ENCODE measurements at regions not wholly inside any gene's neighbourhood (a gene's known extent, or its start where the extent isn't known, plus 50 kb on each side); places are given as distances from the start of the nearest gene placed in this dataset.

- no peak overlapping the region for H3K4me3 ChIP-seq (ENCODE audit: low read depth, low read length)
- no peak for DNase-seq (ENCODE audit: low read depth)
- TF ChIP-seq, protein P1, sequence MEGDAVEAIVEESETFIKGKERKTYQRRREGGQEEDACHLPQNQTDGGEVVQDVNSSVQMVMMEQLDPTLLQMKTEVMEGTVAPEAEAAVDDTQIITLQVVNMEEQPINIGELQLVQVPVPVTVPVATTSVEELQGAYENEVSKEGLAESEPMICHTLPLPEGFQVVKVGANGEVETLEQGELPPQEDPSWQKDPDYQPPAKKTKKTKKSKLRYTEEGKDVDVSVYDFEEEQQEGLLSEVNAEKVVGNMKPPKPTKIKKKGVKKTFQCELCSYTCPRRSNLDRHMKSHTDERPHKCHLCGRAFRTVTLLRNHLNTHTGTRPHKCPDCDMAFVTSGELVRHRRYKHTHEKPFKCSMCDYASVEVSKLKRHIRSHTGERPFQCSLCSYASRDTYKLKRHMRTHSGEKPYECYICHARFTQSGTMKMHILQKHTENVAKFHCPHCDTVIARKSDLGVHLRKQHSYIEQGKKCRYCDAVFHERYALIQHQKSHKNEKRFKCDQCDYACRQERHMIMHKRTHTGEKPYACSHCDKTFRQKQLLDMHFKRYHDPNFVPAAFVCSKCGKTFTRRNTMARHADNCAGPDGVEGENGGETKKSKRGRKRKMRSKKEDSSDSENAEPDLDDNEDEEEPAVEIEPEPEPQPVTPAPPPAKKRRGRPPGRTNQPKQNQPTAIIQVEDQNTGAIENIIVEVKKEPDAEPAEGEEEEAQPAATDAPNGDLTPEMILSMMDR (IDR thresholded peaks at IDR 0.05; ENCODE audit: control insufficient read depth, extremely low read depth, insufficient read depth) = no peak
Measured at GRCh38 chr3:82141592-82141991, 380.1 kb upstream of the GBE1 start.

- no peak for DNase-seq (ENCODE audit: low read depth)
- TF ChIP-seq, protein P1 (IDR thresholded peaks at IDR 0.05; ENCODE audit: control insufficient read depth, extremely low read depth, insufficient read depth) = no peak
- no peak overlapping the region for H3K4me3 ChIP-seq (ENCODE audit: low read depth, low read length)
Measured at GRCh38 chr3:82137861-82138260, 376.4 kb upstream of the GBE1 start.

DNA sequence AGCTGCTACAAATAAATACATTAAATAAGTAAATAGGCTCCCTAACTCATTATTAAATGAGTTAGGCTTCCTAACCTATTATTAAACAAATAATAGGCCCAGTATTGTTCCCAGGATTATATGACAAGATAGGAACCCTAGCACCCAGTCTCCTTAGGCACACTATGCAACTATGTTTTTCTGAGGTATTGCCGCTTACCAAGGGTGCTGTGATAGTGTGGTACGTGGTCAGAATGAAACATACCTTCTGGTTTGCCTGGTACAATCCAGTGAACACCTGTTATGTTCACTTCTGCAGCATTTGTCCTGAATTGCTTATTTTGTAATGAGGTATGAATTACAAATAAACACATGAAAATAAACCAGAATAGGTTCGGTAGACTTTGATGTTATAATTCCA lies 375.6 kb upstream of the GBE1 start:
- H3K4me3 ChIP-seq (ENCODE audit: low read depth, low read length) = no peak overlapping the region
- TF ChIP-seq, protein P1 (IDR thresholded peaks at IDR 0.05; ENCODE audit: control insufficient read depth, extremely low read depth, insufficient read depth) = no peak
- no peak for DNase-seq (ENCODE audit: low read depth)

GRCh38 chr3:82133070-82133606 lies 371.7 kb upstream of the GBE1 start:
- peak; percentile 45 for DNase-seq (ENCODE audit: low read depth)
- TF ChIP-seq, protein P1 (IDR thresholded peaks at IDR 0.05; ENCODE audit: control insufficient read depth, extremely low read depth, insufficient read depth) = peak; percentile 79

DNA sequence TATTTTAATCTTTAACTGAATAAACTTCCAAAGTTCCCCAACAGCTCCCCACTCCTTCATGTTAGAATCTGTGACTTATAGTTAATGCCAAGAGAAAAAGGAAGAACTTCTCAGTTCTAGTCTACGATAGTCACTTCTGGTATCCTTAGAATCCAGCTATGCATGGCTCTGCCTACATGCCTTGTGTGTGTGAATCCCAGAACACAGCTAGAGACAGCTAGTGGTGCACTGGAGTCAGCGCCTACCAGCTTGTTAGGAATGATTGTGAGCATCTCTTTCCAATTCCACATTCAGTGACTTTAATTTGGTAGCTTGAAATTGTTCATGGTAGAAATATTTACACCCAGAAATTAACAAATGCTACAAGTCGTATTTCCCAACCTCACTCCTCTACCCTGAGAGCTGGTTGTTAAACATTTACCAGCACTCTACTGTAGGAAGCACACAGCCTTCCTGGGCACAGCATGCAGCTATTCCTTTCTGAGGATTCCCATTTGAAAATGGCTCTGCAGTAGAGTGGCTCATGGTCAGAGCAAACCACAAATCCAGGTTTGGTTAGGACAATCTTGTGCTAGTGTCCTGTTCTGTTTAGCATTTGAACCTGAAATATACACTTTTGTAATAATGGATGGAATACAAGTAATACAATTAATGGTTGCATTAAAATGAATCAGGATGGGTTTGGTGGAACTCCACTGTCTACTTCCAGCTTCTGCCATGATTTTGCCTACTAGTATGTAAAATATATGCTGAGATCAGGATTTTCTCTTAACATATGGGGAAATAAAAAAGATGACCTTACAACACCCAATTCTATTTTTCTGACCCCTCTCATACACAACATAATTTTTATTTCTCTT lies 371.0 kb upstream of the GBE1 start:
- no peak overlapping the region for H3K4me3 ChIP-seq (ENCODE audit: low read depth, low read length)
- no peak for DNase-seq (ENCODE audit: low read depth)
- TF ChIP-seq, protein P1 (IDR thresholded peaks at IDR 0.05; ENCODE audit: control insufficient read depth, extremely low read depth, insufficient read depth) = peak; percentile 8; the same call in 1 of the 2 replicates

More at GRCh38 chr3:82133070-82133606, 371.7 kb upstream of the GBE1 start:
- no peak overlapping the region for H3K4me3 ChIP-seq (ENCODE audit: low read depth, low read length)

DNA sequence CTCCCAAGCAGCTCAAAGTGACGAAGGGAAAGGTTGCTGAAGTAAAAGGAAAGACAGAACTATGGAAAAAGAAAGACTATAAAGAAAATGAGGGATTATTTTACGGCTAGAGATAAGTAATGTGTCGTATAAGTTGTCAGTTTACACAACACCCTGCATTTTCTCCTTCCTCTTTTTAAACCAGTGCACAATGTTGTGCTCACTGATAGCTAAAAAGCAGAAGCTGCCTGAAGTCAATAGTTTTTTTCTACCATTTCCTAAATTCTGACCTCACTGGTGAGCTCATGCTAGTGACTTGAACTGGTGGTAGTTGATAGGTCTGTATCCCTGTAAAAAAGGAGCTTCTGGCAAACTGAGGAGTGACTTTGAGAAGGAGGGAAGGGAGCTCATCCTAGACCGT lies 368.6 kb upstream of the GBE1 start:
- no peak for DNase-seq (ENCODE audit: low read depth)
- no peak overlapping the region for H3K4me3 ChIP-seq (ENCODE audit: low read depth, low read length)
- TF ChIP-seq, protein P1 (IDR thresholded peaks at IDR 0.05; ENCODE audit: control insufficient read depth, extremely low read depth, insufficient read depth) = no peak
